GM12873 (cell line): ENCODE measurements at regions not wholly inside any gene's neighbourhood (a gene's known extent, or its start where the extent isn't known, plus 50 kb on each side); places are given as distances from the start of the nearest gene placed in this dataset.

ENCODE experiments used
- CTCF ChIP-seq: IDR thresholded peaks from 2 replicates; pipeline ENCODE4 v1.5.1; 2012; ENCODE audit warnings: low read depth, mild to moderate bottlenecking, moderate library complexity, low read length, control low read depth; ENCODE audit not compliant: insufficient read depth; ENCODE audit errors: missing control alignments

- no peak for TF ChIP-seq CTCF
Observed at GRCh38 chr1:54479251-54479650, 68.8 kb upstream of the ACOT11 start.

GRCh38 chr1:54477153-54477561, 70.9 kb upstream of the ACOT11 start:
- no peak for TF ChIP-seq CTCF

GRCh38 chr1:54476530-54477109, 70.4 kb upstream of the SSBP3 start:
- no peak for TF ChIP-seq CTCF

- no peak for TF ChIP-seq CTCF
Observed at GRCh38 chr1:54475946-54476516, 69.8 kb upstream of the SSBP3 start.

GRCh38 chr1:54475357-54475881, 69.2 kb upstream of the SSBP3 start:
- TF ChIP-seq CTCF = no peak

- TF ChIP-seq CTCF = no peak
Observed at GRCh38 chr1:54474310-54475251, 68.4 kb upstream of the SSBP3 start.

- TF ChIP-seq CTCF = no peak
Observed at GRCh38 chr1:54471588-54471987, 65.4 kb upstream of the SSBP3 start.
